Stimulated activated memory B cell treated with anti-CD40 and anti-IgM and Interleukin-4, amounts not matched to agents 10 μg/mL and 1 μg/mL and 100 μg/mL, for 72 hours (primary cell): ENCODE measurements at regions not wholly inside any gene's neighbourhood (a gene's known extent, or its start where the extent isn't known, plus 50 kb on each side); places are given as distances from the start of the nearest gene placed in this dataset.
A peak's percentile ranks its signal among the peaks of the same experiment; 100 is the strongest.

Experiments
- ATAC-seq: fragments of 150-1000 bp; cut with Tn5 transposase; 2 replicates; pipeline ENCODE4 v1.10.0; 2021
- H3K27ac Mint-ChIP-seq: one replicate; pipeline ENCODE4 v1.8.0; 2022; ENCODE audit warnings: mild to moderate bottlenecking, mixed read lengths
- H3K27me3 Mint-ChIP-seq: one replicate; pipeline ENCODE4 v1.8.0; 2022; ENCODE audit warnings: mixed read lengths
- H3K36me3 Mint-ChIP-seq: one replicate; pipeline ENCODE4 v1.8.0; 2022; ENCODE audit warnings: mixed read lengths
- H3K4me1 Mint-ChIP-seq: one replicate; pipeline ENCODE4 v1.8.0; 2022; ENCODE audit warnings: mixed read lengths
- H3K4me3 Mint-ChIP-seq: one replicate; pipeline ENCODE4 v1.8.0; 2022; ENCODE audit warnings: mild to moderate bottlenecking, moderate library complexity, mixed read lengths
- H3K9me3 Mint-ChIP-seq: one replicate; pipeline ENCODE4 v1.8.0; 2022; ENCODE audit warnings: mixed read lengths

GRCh38 chr1:222095606-222096475 is 354.0 kb upstream of the DUSP10 start:
- no peaks in the 10 kb centered on the region for H3K36me3 Mint-ChIP-seq
- no peaks in the 10 kb centered on the region for H3K9me3 Mint-ChIP-seq

GRCh38 chr1:222093518-222093917 is 351.6 kb upstream of the DUSP10 start:
- no peaks in the 10 kb centered on the region for H3K36me3 Mint-ChIP-seq
- peaks cover 6% of the 10 kb centered on the region for H3K27me3 Mint-ChIP-seq

More at GRCh38 chr1:222095606-222096475, 354.0 kb upstream of the DUSP10 start:
- peak; percentile 61 for ATAC-seq
- Mint-ChIP-seq H3K27ac (no peak overlapping the region), H3K27me3 (no peaks in the 10 kb centered on the region), H3K4me3 (no peak overlapping the region), H3K4me1 (no peaks in the 10 kb centered on the region)

GRCh38 chr1:222090103-222090502 is 348.2 kb upstream of the DUSP10 start:
- no peak overlapping the region for H3K4me3 Mint-ChIP-seq
- ATAC-seq = peak; percentile 36
- H3K4me1 Mint-ChIP-seq = no peaks in the 10 kb centered on the region
- H3K9me3 Mint-ChIP-seq = peaks cover 2% of the 10 kb centered on the region
- H3K36me3 Mint-ChIP-seq = no peaks in the 10 kb centered on the region
- H3K27ac Mint-ChIP-seq = no peak overlapping the region
- peaks cover 32% of the 10 kb centered on the region for H3K27me3 Mint-ChIP-seq

More at GRCh38 chr1:222093518-222093917, 351.6 kb upstream of the DUSP10 start:
- no peak overlapping the region for H3K27ac Mint-ChIP-seq
- H3K9me3 Mint-ChIP-seq = no peaks in the 10 kb centered on the region
- H3K4me3 Mint-ChIP-seq = no peak overlapping the region
- no peaks in the 10 kb centered on the region for H3K4me1 Mint-ChIP-seq
- no peak for ATAC-seq

- Mint-ChIP-seq H3K36me3 (no peaks in the 10 kb centered on the region), H3K27ac (no peak overlapping the region), H3K4me3 (no peak overlapping the region), H3K4me1 (no peaks in the 10 kb centered on the region), H3K9me3 (peaks cover 4% of the 10 kb centered on the region), H3K27me3 (peaks cover 36% of the 10 kb centered on the region)
- ATAC-seq = no peak
Observed at GRCh38 chr1:222087221-222087920, 345.5 kb upstream of the DUSP10 start.

GRCh38 chr1:222084996-222085395 is 343.1 kb upstream of the DUSP10 start:
- H3K4me1 Mint-ChIP-seq = no peaks in the 10 kb centered on the region
- no peaks in the 10 kb centered on the region for H3K36me3 Mint-ChIP-seq
- H3K4me3 Mint-ChIP-seq = no peak overlapping the region

GRCh38 chr1:222084048-222084447 is 342.2 kb upstream of the DUSP10 start:
- no peak for ATAC-seq
- H3K4me1 Mint-ChIP-seq = no peaks in the 10 kb centered on the region
- peaks cover 36% of the 10 kb centered on the region for H3K27me3 Mint-ChIP-seq
- peaks cover 4% of the 10 kb centered on the region for H3K9me3 Mint-ChIP-seq
- H3K27ac Mint-ChIP-seq = no peak overlapping the region
- H3K4me3 Mint-ChIP-seq = no peak overlapping the region
- H3K36me3 Mint-ChIP-seq = no peaks in the 10 kb centered on the region

More at GRCh38 chr1:222084996-222085395, 343.1 kb upstream of the DUSP10 start:
- Mint-ChIP-seq H3K27me3 (peaks cover 36% of the 10 kb centered on the region), H3K9me3 (peaks cover 4% of the 10 kb centered on the region), H3K27ac (no peak overlapping the region)
- no peak for ATAC-seq

- H3K27me3 Mint-ChIP-seq = peaks cover 14% of the 10 kb centered on the region
- no peaks in the 10 kb centered on the region for H3K4me1 Mint-ChIP-seq
- no peak overlapping the region for H3K27ac Mint-ChIP-seq
- H3K4me3 Mint-ChIP-seq = no peak overlapping the region
- H3K36me3 Mint-ChIP-seq = no peaks in the 10 kb centered on the region
- H3K9me3 Mint-ChIP-seq = peaks cover 4% of the 10 kb centered on the region
- peak; percentile 64 for ATAC-seq
Observed at GRCh38 chr1:222081859-222082258, 340.0 kb upstream of the DUSP10 start.

- H3K27ac Mint-ChIP-seq = no peak overlapping the region
- no peaks in the 10 kb centered on the region for H3K27me3 Mint-ChIP-seq
- H3K9me3 Mint-ChIP-seq = no peaks in the 10 kb centered on the region
- no peaks in the 10 kb centered on the region for H3K36me3 Mint-ChIP-seq
- ATAC-seq = no peak
- H3K4me3 Mint-ChIP-seq = no peak overlapping the region
- H3K4me1 Mint-ChIP-seq = no peaks in the 10 kb centered on the region
Observed at GRCh38 chr1:222079566-222079965, 337.7 kb upstream of the DUSP10 start.

- Mint-ChIP-seq H3K27me3 (no peaks in the 10 kb centered on the region), H3K9me3 (no peaks in the 10 kb centered on the region), H3K4me1 (peaks cover 7% of the 10 kb centered on the region), H3K36me3 (no peaks in the 10 kb centered on the region), H3K4me3 (no peak overlapping the region), H3K27ac (no peak overlapping the region)
- no peak for ATAC-seq
Observed at GRCh38 chr1:222077206-222077605, 335.3 kb upstream of the DUSP10 start.

- no peak for ATAC-seq
- Mint-ChIP-seq H3K36me3 (no peaks in the 10 kb centered on the region), H3K9me3 (no peaks in the 10 kb centered on the region), H3K4me1 (peaks cover 7% of the 10 kb centered on the region), H3K4me3 (no peak overlapping the region), H3K27me3 (no peaks in the 10 kb centered on the region), H3K27ac (no peak overlapping the region)
Observed at GRCh38 chr1:222074317-222074716, 332.4 kb upstream of the DUSP10 start.

GRCh38 chr1:222073307-222073995 is 331.6 kb upstream of the DUSP10 start:
- Mint-ChIP-seq H3K27me3 (no peaks in the 10 kb centered on the region), H3K27ac (no peak overlapping the region), H3K4me1 (peaks cover 7% of the 10 kb centered on the region), H3K4me3 (no peak overlapping the region), H3K9me3 (no peaks in the 10 kb centered on the region), H3K36me3 (no peaks in the 10 kb centered on the region)
- no peak for ATAC-seq

GRCh38 chr1:222071387-222071786 is 329.5 kb upstream of the DUSP10 start:
- H3K27me3 Mint-ChIP-seq = no peaks in the 10 kb centered on the region
- H3K9me3 Mint-ChIP-seq = no peaks in the 10 kb centered on the region
- no peak overlapping the region for H3K4me3 Mint-ChIP-seq
- no peak overlapping the region for H3K27ac Mint-ChIP-seq
- H3K4me1 Mint-ChIP-seq = peaks cover 7% of the 10 kb centered on the region
- no peak for ATAC-seq
- no peaks in the 10 kb centered on the region for H3K36me3 Mint-ChIP-seq

- no peak for ATAC-seq
- Mint-ChIP-seq H3K4me3 (no peak overlapping the region), H3K27me3 (no peaks in the 10 kb centered on the region), H3K9me3 (peaks cover 9% of the 10 kb centered on the region), H3K4me1 (peaks cover 7% of the 10 kb centered on the region), H3K27ac (no peak overlapping the region), H3K36me3 (peaks cover 7% of the 10 kb centered on the region)
Observed at GRCh38 chr1:222068937-222069336, 327.0 kb upstream of the DUSP10 start.

GRCh38 chr1:222068101-222068500 is 326.2 kb upstream of the DUSP10 start:
- H3K36me3 Mint-ChIP-seq = peaks cover 7% of the 10 kb centered on the region
- peaks cover 6% of the 10 kb centered on the region for H3K4me1 Mint-ChIP-seq
- no peak for ATAC-seq
- peaks cover 10% of the 10 kb centered on the region for H3K9me3 Mint-ChIP-seq
- no peak overlapping the region for H3K4me3 Mint-ChIP-seq
- no peaks in the 10 kb centered on the region for H3K27me3 Mint-ChIP-seq
- H3K27ac Mint-ChIP-seq = no peak overlapping the region

- no peaks in the 10 kb centered on the region for H3K4me1 Mint-ChIP-seq
- no peak overlapping the region for H3K27ac Mint-ChIP-seq
- peaks cover 10% of the 10 kb centered on the region for H3K9me3 Mint-ChIP-seq
- peaks cover 7% of the 10 kb centered on the region for H3K36me3 Mint-ChIP-seq
- no peak overlapping the region for H3K4me3 Mint-ChIP-seq
- no peaks in the 10 kb centered on the region for H3K27me3 Mint-ChIP-seq
- no peak for ATAC-seq
Observed at GRCh38 chr1:222066539-222066938, 324.6 kb upstream of the DUSP10 start.
